ENCODE measurements at regions not wholly inside any gene's neighbourhood (a gene's known extent, or its start where the extent isn't known, plus 50 kb on each side); places are given as distances from the start of the nearest gene placed in this dataset.
"Not testable (repeated sequence)": the region's sequence is repeated elsewhere in the genome, so short reads cannot be mapped to it uniquely, and the experiment has no call there.

- Mint-ChIP-seq H3K4me1 (no peaks in the 10 kb centered on the region), H3K36me3 (no peaks in the 10 kb centered on the region), H3K9me3 (peaks cover 6 to 8% (median 7%) of the 10 kb centered on the region in 3 donors), H3K27ac (no peak overlapping the region), H3K27me3 (no peaks in the 10 kb centered on the region), H3K4me3 (no peak overlapping the region)
- no CpG with 5 or more reads among the region's 2 CpGs for WGBS (ENCODE audit: insufficient coverage)
- Histone ChIP-seq H3K9me3 (no peaks in the 10 kb centered on the region), H3K27me3 (replicated peaks in 1 of 2; ENCODE audit: control insufficient read depth in 2 of 2, extremely low read depth in 1 of 2, insufficient read depth in 2 of 2, low read length in 1 of 2) (no peaks in the 10 kb centered on the region), H3K4me1 (ENCODE audit: control insufficient read depth in 1 of 2, extremely low read depth in 1 of 2, insufficient read depth in 2 of 2, low read length in 2 of 2) (no peaks in the 10 kb centered on the region), H3K36me3 (ENCODE audit: control insufficient read depth in 2 of 2, extremely low read depth in 1 of 2, insufficient read depth in 1 of 2, low read length in 1 of 2) (no peaks in the 10 kb centered on the region), H3K27ac (ENCODE audit: low read length) (no peak overlapping the region), H3K4me3 (ENCODE audit: control insufficient read depth in 1 of 2, extremely low read depth in 1 of 2, low read length in 1 of 2) (no peak overlapping the region)
- POLR2A ChIA-PET: no interaction called here
- CTCF ChIA-PET: no interaction called here
- no peak for ATAC-seq (replicated peaks in 1 of 4)
- DNase-seq: no peak
Observed at GRCh38 chr12:71269281-71269598, 111.4 kb upstream of the TSPAN8 start.

- Mint-ChIP-seq H3K36me3 (no peaks in the 10 kb centered on the region), H3K4me3 (no peak overlapping the region), H3K27me3 (no peaks in the 10 kb centered on the region), H3K4me1 (no peaks in the 10 kb centered on the region), H3K9me3 (peaks cover 6 to 8% (median 7%) of the 10 kb centered on the region in 3 donors), H3K27ac (no peak overlapping the region)
- ChIA-PET POLR2A (no interaction called here), CTCF (no interaction called here)
- WGBS (ENCODE audit: insufficient coverage): 83% methylated on average over 1 of the region's 1 CpG
- no peak overlapping the region for H3K27ac ChIP-seq (ENCODE audit: low read length)
- no peaks in the 10 kb centered on the region for H3K4me1 ChIP-seq (ENCODE audit: control insufficient read depth in 1 of 2, extremely low read depth in 1 of 2, insufficient read depth in 2 of 2, low read length in 2 of 2)
- H3K27me3 ChIP-seq (replicated peaks in 1 of 2; ENCODE audit: control insufficient read depth in 2 of 2, extremely low read depth in 1 of 2, insufficient read depth in 2 of 2, low read length in 1 of 2): no peaks in the 10 kb centered on the region
- no peaks in the 10 kb centered on the region for H3K36me3 ChIP-seq (ENCODE audit: control insufficient read depth in 2 of 2, extremely low read depth in 1 of 2, insufficient read depth in 1 of 2, low read length in 1 of 2)
- ATAC-seq (replicated peaks in 1 of 4) (no peak), DNase-seq (no peak)
- H3K4me3 ChIP-seq (ENCODE audit: control insufficient read depth in 1 of 2, extremely low read depth in 1 of 2, low read length in 1 of 2): no peak overlapping the region
- no peaks in the 10 kb centered on the region for H3K9me3 ChIP-seq
Observed at GRCh38 chr12:71268598-71269280, 110.9 kb upstream of the TSPAN8 start.

- H3K27me3 ChIP-seq (replicated peaks in 1 of 2; ENCODE audit: control insufficient read depth in 2 of 2, extremely low read depth in 1 of 2, insufficient read depth in 2 of 2, low read length in 1 of 2): no peaks in the 10 kb centered on the region
- H3K27me3 Mint-ChIP-seq: no peaks in the 10 kb centered on the region
- CTCF ChIA-PET: no interaction called here
Observed at GRCh38 chr12:71266606-71267005, 108.8 kb upstream of the TSPAN8 start.

GRCh38 chr12:71265731-71266130, 107.9 kb upstream of the TSPAN8 start:
- H3K4me1 Mint-ChIP-seq; H3K4me3 Mint-ChIP-seq; H3K27ac ChIP-seq (ENCODE audit: low read length); CTCF ChIA-PET; H3K4me3 ChIP-seq (ENCODE audit: control insufficient read depth in 1 of 2, extremely low read depth in 1 of 2, low read length in 1 of 2); H3K27me3 ChIP-seq (replicated peaks in 1 of 2; ENCODE audit: control insufficient read depth in 2 of 2, extremely low read depth in 1 of 2, insufficient read depth in 2 of 2, low read length in 1 of 2); H3K27ac Mint-ChIP-seq; H3K36me3 Mint-ChIP-seq; H3K36me3 ChIP-seq (ENCODE audit: control insufficient read depth in 2 of 2, extremely low read depth in 1 of 2, insufficient read depth in 1 of 2, low read length in 1 of 2); DNase-seq; POLR2A ChIA-PET; H3K4me1 ChIP-seq (ENCODE audit: control insufficient read depth in 1 of 2, extremely low read depth in 1 of 2, insufficient read depth in 2 of 2, low read length in 2 of 2); ATAC-seq (replicated peaks in 1 of 4); H3K9me3 ChIP-seq; H3K27me3 Mint-ChIP-seq: not testable (repeated sequence)
- peaks cover 0 to 13% (median 2%) of the 10 kb centered on the region in 3 donors for H3K9me3 Mint-ChIP-seq
- no CpG with 5 or more reads among the region's 3 CpGs for WGBS (ENCODE audit: insufficient coverage)

More at GRCh38 chr12:71266606-71267005, 108.8 kb upstream of the TSPAN8 start:
- H3K36me3 ChIP-seq (ENCODE audit: control insufficient read depth in 2 of 2, extremely low read depth in 1 of 2, insufficient read depth in 1 of 2, low read length in 1 of 2): no peaks in the 10 kb centered on the region
- no peak overlapping the region for H3K27ac Mint-ChIP-seq
- no peaks in the 10 kb centered on the region for H3K36me3 Mint-ChIP-seq
- H3K4me1 ChIP-seq (ENCODE audit: control insufficient read depth in 1 of 2, extremely low read depth in 1 of 2, insufficient read depth in 2 of 2, low read length in 2 of 2): no peaks in the 10 kb centered on the region
- ATAC-seq (replicated peaks in 1 of 4): no peak
- H3K27ac ChIP-seq (ENCODE audit: low read length): no peak overlapping the region
- H3K4me3 Mint-ChIP-seq: no peak overlapping the region
- H3K4me1 Mint-ChIP-seq: no peaks in the 10 kb centered on the region
- WGBS (ENCODE audit: insufficient coverage): 80% methylated on average over 1 of the region's 4 CpGs
- no peak overlapping the region for H3K4me3 ChIP-seq (ENCODE audit: control insufficient read depth in 1 of 2, extremely low read depth in 1 of 2, low read length in 1 of 2)
- H3K9me3 Mint-ChIP-seq: peaks cover 0 to 15% (median 4%) of the 10 kb centered on the region in 3 donors
- no peaks in the 10 kb centered on the region for H3K9me3 ChIP-seq
- POLR2A ChIA-PET: no interaction called here
- no peak for DNase-seq

GRCh38 chr12:71262466-71262865, 104.7 kb upstream of the TSPAN8 start:
- WGBS (ENCODE audit: insufficient coverage): no CpG with 5 or more reads among the region's 3 CpGs
- Histone ChIP-seq H3K36me3 (ENCODE audit: control insufficient read depth in 2 of 2, extremely low read depth in 1 of 2, insufficient read depth in 1 of 2, low read length in 1 of 2) (no peaks in the 10 kb centered on the region), H3K27me3 (replicated peaks in 1 of 2; ENCODE audit: control insufficient read depth in 2 of 2, extremely low read depth in 1 of 2, insufficient read depth in 2 of 2, low read length in 1 of 2) (no peaks in the 10 kb centered on the region), H3K4me3 (ENCODE audit: control insufficient read depth in 1 of 2, extremely low read depth in 1 of 2, low read length in 1 of 2) (no peak overlapping the region), H3K4me1 (ENCODE audit: control insufficient read depth in 1 of 2, extremely low read depth in 1 of 2, insufficient read depth in 2 of 2, low read length in 2 of 2) (no peaks in the 10 kb centered on the region), H3K9me3 (no peaks in the 10 kb centered on the region), H3K27ac (ENCODE audit: low read length) (no peak overlapping the region)
- Mint-ChIP-seq H3K4me3 (no peak overlapping the region), H3K27ac (no peak overlapping the region), H3K27me3 (no peaks in the 10 kb centered on the region), H3K4me1 (no peaks in the 10 kb centered on the region), H3K36me3 (no peaks in the 10 kb centered on the region), H3K9me3 (peaks cover 0 to 11% (median 0%) of the 10 kb centered on the region in 3 donors)
- POLR2A ChIA-PET: no interaction called here
- DNase-seq (no peak), ATAC-seq (replicated peaks in 1 of 4) (no peak)
- CTCF ChIA-PET: no interaction called here

- WGBS (ENCODE audit: insufficient coverage): no CpG with 5 or more reads among the region's 2 CpGs
- H3K27ac Mint-ChIP-seq: no peak overlapping the region
Observed at GRCh38 chr12:71252473-71252872, 94.7 kb upstream of the TSPAN8 start.

GRCh38 chr12:71250166-71250565, 92.4 kb upstream of the TSPAN8 start:
- ChIA-PET POLR2A (no interaction called here), CTCF (no interaction called here)
- 100% methylated on average over 2 of the region's 4 CpGs for WGBS (ENCODE audit: insufficient coverage)
- no peaks in the 10 kb centered on the region for H3K27me3 Mint-ChIP-seq
- no peak overlapping the region for H3K27ac Mint-ChIP-seq
- no peak overlapping the region for H3K27ac ChIP-seq (ENCODE audit: low read length)
- H3K27me3 ChIP-seq (replicated peaks in 1 of 2; ENCODE audit: control insufficient read depth in 2 of 2, extremely low read depth in 1 of 2, insufficient read depth in 2 of 2, low read length in 1 of 2): no peaks in the 10 kb centered on the region
- H3K4me1 ChIP-seq (ENCODE audit: control insufficient read depth in 1 of 2, extremely low read depth in 1 of 2, insufficient read depth in 2 of 2, low read length in 2 of 2): no peaks in the 10 kb centered on the region
- H3K4me1 Mint-ChIP-seq: no peaks in the 10 kb centered on the region
- H3K4me3 ChIP-seq (ENCODE audit: control insufficient read depth in 1 of 2, extremely low read depth in 1 of 2, low read length in 1 of 2): no peak overlapping the region
- no peaks in the 10 kb centered on the region for H3K9me3 ChIP-seq
- DNase-seq: no peak
- H3K36me3 ChIP-seq (ENCODE audit: control insufficient read depth in 2 of 2, extremely low read depth in 1 of 2, insufficient read depth in 1 of 2, low read length in 1 of 2): no peaks in the 10 kb centered on the region
- peaks cover 11 to 26% (median 21%) of the 10 kb centered on the region in 3 donors for H3K9me3 Mint-ChIP-seq
- no peaks in the 10 kb centered on the region for H3K36me3 Mint-ChIP-seq
- no peak overlapping the region for H3K4me3 Mint-ChIP-seq
- no peak for ATAC-seq (replicated peaks in 1 of 4)

More at GRCh38 chr12:71252473-71252872, 94.7 kb upstream of the TSPAN8 start:
- Histone ChIP-seq H3K36me3 (ENCODE audit: control insufficient read depth in 2 of 2, extremely low read depth in 1 of 2, insufficient read depth in 1 of 2, low read length in 1 of 2) (no peaks in the 10 kb centered on the region), H3K4me1 (ENCODE audit: control insufficient read depth in 1 of 2, extremely low read depth in 1 of 2, insufficient read depth in 2 of 2, low read length in 2 of 2) (no peaks in the 10 kb centered on the region), H3K27me3 (replicated peaks in 1 of 2; ENCODE audit: control insufficient read depth in 2 of 2, extremely low read depth in 1 of 2, insufficient read depth in 2 of 2, low read length in 1 of 2) (no peaks in the 10 kb centered on the region), H3K9me3 (no peaks in the 10 kb centered on the region), H3K27ac (ENCODE audit: low read length) (no peak overlapping the region), H3K4me3 (ENCODE audit: control insufficient read depth in 1 of 2, extremely low read depth in 1 of 2, low read length in 1 of 2) (no peak overlapping the region)
- POLR2A ChIA-PET: no interaction called here
- H3K36me3 Mint-ChIP-seq: no peaks in the 10 kb centered on the region
- no peaks in the 10 kb centered on the region for H3K27me3 Mint-ChIP-seq
- CTCF ChIA-PET: no interaction called here
- H3K4me3 Mint-ChIP-seq: no peak overlapping the region
- no peaks in the 10 kb centered on the region for H3K4me1 Mint-ChIP-seq
- peaks cover 11 to 27% (median 17%) of the 10 kb centered on the region in 3 donors for H3K9me3 Mint-ChIP-seq
- DNase-seq: no peak
- no peak for ATAC-seq (replicated peaks in 1 of 4)

Measured in T-cell (primary cell).